IMR-90 (cell line): ENCODE measurements at regions not wholly inside any gene's neighbourhood (a gene's known extent, or its start where the extent isn't known, plus 50 kb on each side); places are given as distances from the start of the nearest gene placed in this dataset.

Experiments used
- ATAC-seq: fragments of 200-7000 bp; cut with Tn5 transposase; 2 replicates; pipeline ENCODE4 v1.9.1; 2020; ENCODE audit warnings: low read depth, mild to moderate bottlenecking, moderate library complexity
- BruUV-seq: library from RNA; stranded (reverse); fragments of 400-500 nt; replicated peaks from 2 replicates; lab custom pipeline; 2021; lab: Mats Ljungman, UMichigan
- CTCF ChIA-PET: fragments of 300-600 bp; formaldehyde crosslinking; extraction: SDS; loops from one replicate; lab custom pipeline; 2021; ENCODE audit warnings: antibody characterized with exemption; lab: Yijun Ruan, JAX
- POLR2A ChIA-PET: fragments of 300-600 bp; sonication (Branson Sonifier 250); formaldehyde crosslinking; loops from one replicate; lab custom pipeline; 2022; ENCODE audit warnings: antibody characterized with exemption; ENCODE audit not compliant: unreplicated experiment; lab: Charles Lee
- DNase-seq: peaks from one replicate; pipeline ENCODE4 v3.0.0; 2013
- H2AFZ ChIP-seq: replicated peaks from 2 replicates; pipeline ENCODE3; 2013; ENCODE audit warnings: low read length, mild to moderate bottlenecking; ENCODE audit not compliant: poor library complexity
- H2AK5ac ChIP-seq: 2 replicates; pipeline ENCODE4 v1.6.1; 2013; ENCODE audit warnings: low read depth, low read length, inconsistent platforms
- H2AK9ac ChIP-seq: replicated peaks from 2 replicates; pipeline ENCODE3; 2013; ENCODE audit warnings: mild to moderate bottlenecking, low read depth, low read length, moderate library complexity; ENCODE audit not compliant: poor library complexity
- H2BK120ac ChIP-seq: 2 replicates; pipeline ENCODE4 v1.6.1; 2013; ENCODE audit warnings: low read depth, low read length, inconsistent platforms
- H2BK15ac ChIP-seq: 3 replicates; pipeline ENCODE4 v1.6.1; 2013; ENCODE audit warnings: low read depth, low read length, inconsistent platforms
- H2BK20ac ChIP-seq: 2 replicates; pipeline ENCODE4 v1.6.1; 2013; ENCODE audit warnings: low read depth, mild to moderate bottlenecking, inconsistent platforms, low read length, moderate library complexity
- H2BK5ac ChIP-seq: 2 replicates; pipeline ENCODE4 v1.6.1; 2013; ENCODE audit warnings: mild to moderate bottlenecking, low read depth, low read length, inconsistent platforms; ENCODE audit not compliant: poor library complexity, severe bottlenecking
- H3K14ac ChIP-seq: replicated peaks from 2 replicates; pipeline ENCODE4 v1.6.1; 2013; ENCODE audit warnings: low read depth, low read length, inconsistent platforms
- H3K18ac ChIP-seq: 2 replicates; pipeline ENCODE4 v1.6.1; 2013; ENCODE audit warnings: low read depth, low read length, control low read depth
- H3K23ac ChIP-seq: 2 replicates; pipeline ENCODE4 v1.6.1; 2013; ENCODE audit warnings: low read depth, low read length, inconsistent platforms
- H3K27ac ChIP-seq: 2 replicates; pipeline ENCODE4 v1.5.1; 2013; ENCODE audit warnings: mild to moderate bottlenecking, control low read depth, low read length; ENCODE audit not compliant: insufficient read depth
- H3K27me3 ChIP-seq: 2 replicates; pipeline ENCODE4 v1.6.1; 2013; ENCODE audit warnings: low read length; ENCODE audit not compliant: control insufficient read depth, insufficient read depth
- H3K36me3 ChIP-seq: 2 replicates; pipeline ENCODE4 v1.6.1; 2013; ENCODE audit warnings: low read length, mixed read lengths; ENCODE audit not compliant: control insufficient read depth, insufficient read depth
- H3K4ac ChIP-seq: 2 replicates; pipeline ENCODE4 v1.6.1; 2013; ENCODE audit warnings: low read depth, low read length, inconsistent platforms
- H3K4me1 ChIP-seq: 2 replicates; pipeline ENCODE4 v1.6.1; 2013; ENCODE audit warnings: low read length, mixed read lengths; ENCODE audit not compliant: control insufficient read depth, insufficient read depth
- H3K4me2 ChIP-seq: 2 replicates; pipeline ENCODE4 v1.6.1; 2013; ENCODE audit warnings: low read depth, mild to moderate bottlenecking, control low read depth, low read length, moderate library complexity
- H3K4me3 ChIP-seq: 2 replicates; pipeline ENCODE4 v1.5.1; 2013; ENCODE audit warnings: low read depth, mild to moderate bottlenecking, control low read depth, low read length, moderate library complexity; ENCODE audit not compliant: insufficient read depth
- H3K56ac ChIP-seq: 2 replicates; pipeline ENCODE4 v1.6.1; 2013; ENCODE audit warnings: low read length, inconsistent platforms; ENCODE audit not compliant: insufficient read depth; ENCODE audit errors: extremely low read depth
- H3K79me1 ChIP-seq, 2 experiments: 2 replicates each; pipeline ENCODE4 v1.6.1; 2013; ENCODE audit warnings: low read length in 2 of 2, inconsistent platforms in 1 of 2, low read depth in 1 of 2
- H3K9ac ChIP-seq: 2 replicates; pipeline ENCODE4 v1.6.1; 2013; ENCODE audit warnings: low read depth, low read length, control low read depth
- H3K9me1 ChIP-seq: 2 replicates; pipeline ENCODE4 v1.6.1; 2013; ENCODE audit warnings: low read length, inconsistent platforms; ENCODE audit not compliant: insufficient read depth
- H3K9me3 ChIP-seq: 2 replicates; pipeline ENCODE4 v1.6.1; 2013; ENCODE audit warnings: low read length; ENCODE audit not compliant: control insufficient read depth, insufficient read depth
- H4K20me1 ChIP-seq: 2 replicates; pipeline ENCODE4 v1.6.1; 2013; ENCODE audit warnings: low read length, inconsistent platforms; ENCODE audit not compliant: insufficient read depth
- H4K5ac ChIP-seq: 2 replicates; pipeline ENCODE4 v1.6.1; 2013; ENCODE audit warnings: mild to moderate bottlenecking, low read depth, low read length, control low read depth
- H4K8ac ChIP-seq, 2 experiments: 2 replicates each; pipeline ENCODE4 v1.6.1; 2013; ENCODE audit warnings: low read depth in 2 of 2, low read length in 2 of 2, control low read depth in 1 of 2, inconsistent platforms in 1 of 2
- H4K91ac ChIP-seq: 2 replicates; pipeline ENCODE4 v1.6.1; 2013; ENCODE audit warnings: low read depth, low read length, inconsistent platforms; ENCODE audit not compliant: insufficient read depth
- POLR2A ChIP-seq: IDR thresholded peaks from 2 replicates; pipeline ENCODE4 v1.6.1; 2012; ENCODE audit warnings: mild to moderate bottlenecking, low read depth, low read length
- RFX5 ChIP-seq: IDR thresholded peaks from 2 replicates; pipeline ENCODE4 v1.8.0; 2012; ENCODE audit warnings: low read depth, mild to moderate bottlenecking, low read length, moderate library complexity
- SMC3 ChIP-seq: fragments of 150-350 bp; IDR thresholded peaks from 2 replicates; pipeline ENCODE4 v1.6.1; 2016; ENCODE audit warnings: low read depth, mild to moderate bottlenecking, antibody characterized with exemption, low read length, moderate library complexity
- dilution Hi-C: fragments of 300-500 bp; cut with HindIII; formaldehyde crosslinking; loops from one replicate; pipeline ENCODE4 v1.14.3; 2018; ENCODE audit warnings: low sequenced_read_pairs; ENCODE audit not compliant: unreplicated experiment
- in situ Hi-C: fragments of 300-500 bp; cut with MboI; formaldehyde crosslinking; loops from 3 replicates; pipeline ENCODE4 v1.14.3; 2019; ENCODE audit warnings: low sequenced_read_pairs, inconsistent platforms, mixed read lengths
- intact Hi-C: fragments of 100-400 bp; cut with micrococcal nuclease; formaldehyde crosslinking; loops from 2 replicates; pipeline ENCODE4 v1.10.0; 2022
- TF ChIP-seq, protein P1 (sequence below): fragments of 150-350 bp; IDR thresholded peaks from 2 replicates; pipeline ENCODE4 v1.6.1; 2017; ENCODE audit warnings: mild to moderate bottlenecking, antibody characterized with exemption, low read length, low read depth
- TF ChIP-seq, protein P2 (sequence below): fragments of 150-350 bp; IDR thresholded peaks from 2 replicates; pipeline ENCODE4 v1.6.1; 2016; ENCODE audit warnings: low read depth, mild to moderate bottlenecking, low read length, moderate library complexity, borderline replicate concordance

DNA sequence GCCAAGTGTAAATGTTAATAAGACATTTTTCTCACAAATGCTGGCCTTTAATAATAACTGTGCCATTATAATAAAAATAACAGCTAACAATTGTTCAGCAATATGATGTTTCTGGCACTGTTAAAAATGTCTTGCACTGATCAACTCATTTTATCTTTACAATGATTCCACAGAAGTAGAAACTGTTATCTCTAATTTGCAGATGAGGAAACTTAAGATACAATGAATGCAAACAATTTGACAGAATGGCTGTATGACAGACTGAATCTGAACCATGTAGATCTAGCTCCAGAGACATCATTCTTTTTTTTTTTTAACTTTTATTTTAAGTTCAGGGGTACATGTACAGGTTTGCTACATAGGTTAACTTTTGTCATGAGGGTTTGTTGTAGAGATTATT is 755.0 kb downstream of the TBL1XR1 start:
- Histone ChIP-seq H2BK5ac (no peak overlapping the region), H3K56ac (no peak overlapping the region), H3K9me3 (no peaks in the 10 kb centered on the region), H3K27me3 (no peaks in the 10 kb centered on the region), H3K4me3 (no peak overlapping the region), H2AK9ac (no peak overlapping the region), H4K91ac (no peak overlapping the region), H3K4ac (no peak overlapping the region), H4K8ac (no peak overlapping the region), H2BK15ac (no peak overlapping the region), H3K4me2 (no peak overlapping the region), H3K4me1 (no peaks in the 10 kb centered on the region), H3K18ac (no peak overlapping the region), H2BK120ac (no peak overlapping the region), H3K9me1 (no peaks in the 10 kb centered on the region), H3K9ac (no peak overlapping the region), H3K14ac (no peak overlapping the region), H2AK5ac (no peak overlapping the region), H2AFZ (no peak overlapping the region), H3K36me3 (no peaks in the 10 kb centered on the region), H4K20me1 (no peaks in the 10 kb centered on the region), H3K23ac (no peak overlapping the region), H3K79me1 (no peaks in the 10 kb centered on the region), H4K5ac (no peak overlapping the region), H3K27ac (no peak overlapping the region), H2BK20ac (no peak overlapping the region)
- in situ Hi-C loops (loop anchor here (25.0 kb wide), 1 partner anchor 1280 kb away; no protein-coding TSS in a partner anchor), intact Hi-C loops (no loop called here), dilution Hi-C loops (no loop called here)
- no peak for TF ChIP-seq RFX5
- no peak for TF ChIP-seq SMC3
- TF ChIP-seq, protein P1, sequence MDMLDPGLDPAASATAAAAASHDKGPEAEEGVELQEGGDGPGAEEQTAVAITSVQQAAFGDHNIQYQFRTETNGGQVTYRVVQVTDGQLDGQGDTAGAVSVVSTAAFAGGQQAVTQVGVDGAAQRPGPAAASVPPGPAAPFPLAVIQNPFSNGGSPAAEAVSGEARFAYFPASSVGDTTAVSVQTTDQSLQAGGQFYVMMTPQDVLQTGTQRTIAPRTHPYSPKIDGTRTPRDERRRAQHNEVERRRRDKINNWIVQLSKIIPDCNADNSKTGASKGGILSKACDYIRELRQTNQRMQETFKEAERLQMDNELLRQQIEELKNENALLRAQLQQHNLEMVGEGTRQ = no peak
- TF ChIP-seq POLR2A = no peak
- TF ChIP-seq, protein P2, sequence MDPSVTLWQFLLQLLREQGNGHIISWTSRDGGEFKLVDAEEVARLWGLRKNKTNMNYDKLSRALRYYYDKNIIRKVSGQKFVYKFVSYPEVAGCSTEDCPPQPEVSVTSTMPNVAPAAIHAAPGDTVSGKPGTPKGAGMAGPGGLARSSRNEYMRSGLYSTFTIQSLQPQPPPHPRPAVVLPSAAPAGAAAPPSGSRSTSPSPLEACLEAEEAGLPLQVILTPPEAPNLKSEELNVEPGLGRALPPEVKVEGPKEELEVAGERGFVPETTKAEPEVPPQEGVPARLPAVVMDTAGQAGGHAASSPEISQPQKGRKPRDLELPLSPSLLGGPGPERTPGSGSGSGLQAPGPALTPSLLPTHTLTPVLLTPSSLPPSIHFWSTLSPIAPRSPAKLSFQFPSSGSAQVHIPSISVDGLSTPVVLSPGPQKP = no peak
- DNase-seq = no peak
- ChIA-PET POLR2A (no interaction called here), CTCF (no interaction called here)
- BruUV-seq = no TSS peak
- no peak for ATAC-seq
